Right cardiac atrium (tissue), 5 donors: ENCODE measurements at regions not wholly inside any gene's neighbourhood (a gene's known extent, or its start where the extent isn't known, plus 50 kb on each side); places are given as distances from the start of the nearest gene placed in this dataset.

Experiments used
- ATAC-seq, 2 donors: fragments of 200-7000 bp; cut with Tn5 transposase; one replicate each; pipeline versions ENCODE4 v1.8.0 to v1.9.1; 2020; ENCODE audit warnings: moderate library complexity in 2 of 2, mild to moderate bottlenecking in 1 of 2
- DNase-seq, 3 donors: peaks; one replicate each; pipeline ENCODE4 v3.0.0-alpha.2; 2020
- H3K27ac ChIP-seq: one replicate; pipeline ENCODE4 v1.5.1; 2013; ENCODE audit warnings: mild to moderate bottlenecking, low read length, control low read depth, moderate library complexity
- H3K27me3 ChIP-seq: one replicate; pipeline ENCODE4 v1.6.1; 2013; ENCODE audit not compliant: control insufficient read depth, insufficient read depth
- H3K4me1 ChIP-seq: one replicate; pipeline ENCODE4 v1.6.1; 2013; ENCODE audit warnings: low read length; ENCODE audit not compliant: control insufficient read depth, insufficient read depth
- H3K4me3 ChIP-seq: one replicate; pipeline ENCODE4 v1.5.1; 2013; ENCODE audit warnings: low read length, control low read depth
- H3K9me3 ChIP-seq: one replicate; pipeline ENCODE4 v1.6.1; 2013; ENCODE audit warnings: low read length; ENCODE audit not compliant: control insufficient read depth
- WGBS: extraction: QIAGEN DNeasy Blood & Tissue Kit; methylation state at CpG from one replicate; pipeline ENCODE4 v1.1.7; 2013; 5-methylcytosine and 5-hydroxymethylcytosine counted together
- intact Hi-C, 4 donors: fragments of 100-400 bp; cut with DNase I; formaldehyde crosslinking; loops; one replicate each; pipeline versions ENCODE4 v1.11.0 to v1.14.0; 2022 to 2023
- donor health status: healthy with polysubstance abuse.
- donor health status: DM: no; HTN: yes; CAD: no.
- donor health status: DM: no; HTN: no; CAD: no.
- donor health status: DM: no; HTN: yes; CAD: no; lungs with severe emphysema.
- donor health status: DM: yes; HTN: yes; CAD: no.

DNA sequence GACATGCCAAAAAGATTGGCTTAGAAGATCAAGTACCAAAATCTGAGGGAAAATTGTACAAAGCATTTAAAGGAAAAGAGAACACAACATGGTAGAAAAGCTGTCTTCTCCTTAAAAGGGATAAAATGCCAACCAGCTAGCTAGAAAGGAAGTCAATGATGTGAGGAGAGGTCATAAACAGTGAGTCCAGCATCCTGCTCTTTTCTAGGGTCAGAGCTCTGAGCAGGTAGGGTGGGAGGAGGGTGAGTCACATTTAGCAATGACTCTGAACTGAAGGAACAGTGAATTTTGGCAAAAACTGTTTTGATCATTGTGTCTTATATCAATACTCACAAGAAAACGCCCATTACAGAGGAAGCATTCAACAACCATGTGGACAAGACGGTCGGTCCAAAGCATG lies 322.3 kb downstream of the DAD1 start:
- intact Hi-C loops, result no loop called here
- ATAC-seq, result no peak
- Histone ChIP-seq H3K4me3 (no peak overlapping the region), H3K9me3 (no peaks in the 10 kb centered on the region), H3K4me1 (peaks cover 1% of the 10 kb centered on the region), H3K27me3 (no peaks in the 10 kb centered on the region), H3K27ac (no peak overlapping the region)
- no peak for DNase-seq
- WGBS, result 78% methylated on average over 3 of the region's 3 CpGs

GRCh38 chr14:22266142-22266442 lies 322.9 kb downstream of the DAD1 start:
- WGBS, result 74% methylated on average over 2 of the region's 2 CpGs
- Histone ChIP-seq H3K9me3 (no peaks in the 10 kb centered on the region), H3K4me3 (no peak overlapping the region), H3K27ac (no peak overlapping the region), H3K4me1 (peaks cover 1% of the 10 kb centered on the region), H3K27me3 (no peaks in the 10 kb centered on the region)
- ATAC-seq (no peak), DNase-seq (no peak)
- intact Hi-C loops, result no loop called here

- H3K9me3 ChIP-seq, result no peaks in the 10 kb centered on the region
- no peak overlapping the region for H3K27ac ChIP-seq
- no peak overlapping the region for H3K4me3 ChIP-seq
- intact Hi-C loops, result no loop called here
- H3K4me1 ChIP-seq, result peaks cover 1% of the 10 kb centered on the region
- peak in 1 of 2 donors; percentile 38 for ATAC-seq
- H3K27me3 ChIP-seq, result no peaks in the 10 kb centered on the region
- 44% methylated on average over 8 of the region's 8 CpGs for WGBS
- no peak for DNase-seq
Measured at GRCh38 chr14:22265319-22266141, 323.5 kb downstream of the DAD1 start.

- 80% methylated on average over 1 of the region's 1 CpG for WGBS
- peaks cover 1% of the 10 kb centered on the region for H3K4me1 ChIP-seq
- intact Hi-C loops, result no loop called here
- no peak overlapping the region for H3K4me3 ChIP-seq
- no peak overlapping the region for H3K27ac ChIP-seq
- DNase-seq, result no peak
- ATAC-seq, result no peak
- no peaks in the 10 kb centered on the region for H3K9me3 ChIP-seq
- H3K27me3 ChIP-seq, result no peaks in the 10 kb centered on the region
Measured at GRCh38 chr14:22264759-22265158, 324.3 kb downstream of the DAD1 start.

DNA sequence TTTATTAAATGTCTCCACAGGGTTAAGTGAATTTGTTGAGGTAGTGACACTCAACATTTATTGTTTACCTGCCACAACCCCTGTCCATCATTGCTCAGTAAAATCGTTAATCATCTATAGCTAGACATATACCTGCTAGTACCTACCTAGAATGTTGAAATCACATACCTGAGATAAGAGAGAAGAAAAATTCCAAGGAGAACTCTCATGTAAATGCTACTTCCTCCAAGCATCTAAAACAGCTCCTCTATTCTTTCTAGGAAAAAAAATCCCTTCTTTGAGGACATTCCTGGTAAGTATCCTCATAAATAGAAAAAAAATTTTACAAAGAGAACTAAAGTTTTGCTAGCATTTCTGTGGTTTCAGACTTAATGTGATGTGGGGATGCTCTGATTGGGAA lies 325.1 kb downstream of the DAD1 start:
- Histone ChIP-seq H3K27ac (no peak overlapping the region), H3K27me3 (no peaks in the 10 kb centered on the region), H3K9me3 (no peaks in the 10 kb centered on the region), H3K4me3 (no peak overlapping the region), H3K4me1 (peaks cover 1% of the 10 kb centered on the region)
- intact Hi-C loops, result no loop called here
- 73% methylated on average over 1 of the region's 1 CpG for WGBS
- ATAC-seq (no peak), DNase-seq (no peak)

- no peak for ATAC-seq
- H3K27me3 ChIP-seq, result no peaks in the 10 kb centered on the region
- WGBS, result 84% methylated on average over 3 of the region's 3 CpGs
- H3K27ac ChIP-seq, result no peak overlapping the region
- peaks cover 1% of the 10 kb centered on the region for H3K4me1 ChIP-seq
- no peak overlapping the region for H3K4me3 ChIP-seq
- intact Hi-C loops, result no loop called here
- DNase-seq, result no peak
- no peaks in the 10 kb centered on the region for H3K9me3 ChIP-seq
Measured at GRCh38 chr14:22262881-22263280, 326.1 kb downstream of the DAD1 start.

DNA sequence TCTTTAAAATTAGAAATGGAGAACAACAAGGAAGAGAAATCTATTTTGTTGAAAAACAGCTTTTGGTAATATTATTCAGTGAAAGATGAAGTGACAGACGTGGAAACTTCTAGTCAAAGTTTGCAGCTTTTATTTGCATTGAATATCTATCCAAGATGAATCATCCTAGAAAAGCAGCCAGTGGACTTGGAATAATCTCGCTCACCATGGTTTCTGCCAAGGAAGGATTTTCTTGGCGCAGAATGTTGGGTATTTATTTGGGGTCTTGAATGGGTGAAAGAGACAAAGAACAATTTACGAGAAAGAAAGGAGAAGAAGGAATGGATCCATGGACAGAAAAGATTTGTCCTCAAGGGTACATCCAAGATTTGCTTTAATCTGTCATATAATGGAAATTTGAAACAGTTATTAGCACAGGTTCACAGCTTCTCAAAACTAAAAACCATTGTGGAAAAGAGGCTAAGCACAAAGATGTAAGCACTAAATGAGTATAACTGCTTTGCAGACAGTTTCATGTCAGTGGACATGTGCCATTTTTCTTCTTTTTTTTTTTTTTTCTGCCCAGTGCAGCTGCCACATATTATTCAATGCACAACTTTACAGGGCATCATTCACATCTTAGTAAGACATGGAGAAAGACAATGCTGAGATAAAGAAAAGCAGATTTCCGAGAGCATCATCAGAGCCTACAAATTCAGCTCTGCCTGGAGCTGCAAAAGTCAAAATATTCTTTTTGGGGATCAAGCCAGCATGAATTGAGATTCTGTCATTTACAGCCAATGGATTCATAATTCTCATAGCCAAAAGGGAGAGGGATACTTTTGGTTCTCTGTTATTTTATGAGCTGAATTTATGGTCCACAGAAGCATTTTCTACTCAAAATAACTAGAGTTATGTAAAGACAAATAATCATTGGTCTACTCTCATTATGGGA lies 333.7 kb downstream of the DAD1 start:
- WGBS, result 51% methylated on average over 5 of the region's 5 CpGs

GRCh38 chr14:22252686-22253085 lies 336.3 kb downstream of the DAD1 start:
- 18% methylated on average over 4 of the region's 4 CpGs for WGBS
- no peak for DNase-seq
- Histone ChIP-seq H3K27ac (no peak overlapping the region), H3K27me3 (no peaks in the 10 kb centered on the region), H3K9me3 (no peaks in the 10 kb centered on the region), H3K4me3 (no peak overlapping the region), H3K4me1 (no peaks in the 10 kb centered on the region)
- peak; percentile 68 to 86 for ATAC-seq
- intact Hi-C loops, result no loop called here

More for the DNA sequence above, 333.7 kb downstream of the DAD1 start:
- Histone ChIP-seq H3K27ac (no peak overlapping the region), H3K4me1 (no peaks in the 10 kb centered on the region), H3K4me3 (no peak overlapping the region), H3K9me3 (no peaks in the 10 kb centered on the region), H3K27me3 (no peaks in the 10 kb centered on the region)
- ATAC-seq (no peak), DNase-seq (no peak)
- intact Hi-C loops, result no loop called here

GRCh38 chr14:22251090-22251489 lies 337.9 kb downstream of the DAD1 start:
- no peak for DNase-seq
- H3K9me3 ChIP-seq, result no peaks in the 10 kb centered on the region
- no peak for ATAC-seq
- H3K4me1 ChIP-seq, result no peaks in the 10 kb centered on the region
- 43% methylated on average over 1 of the region's 1 CpG for WGBS
- no peak overlapping the region for H3K4me3 ChIP-seq
- intact Hi-C loops, result no loop called here
- H3K27ac ChIP-seq, result no peak overlapping the region
- H3K27me3 ChIP-seq, result no peaks in the 10 kb centered on the region

- DNase-seq, result no peak
- no peak overlapping the region for H3K27ac ChIP-seq
Measured at GRCh38 chr14:22249770-22250169, 339.3 kb downstream of the DAD1 start.

GRCh38 chr14:22243971-22244581 lies 344.9 kb downstream of the DAD1 start:
- H3K4me3 ChIP-seq, result no peak overlapping the region
- intact Hi-C loops, result no loop called here
- WGBS, result 87% methylated on average over 6 of the region's 6 CpGs

More at GRCh38 chr14:22249770-22250169, 339.3 kb downstream of the DAD1 start:
- no peak overlapping the region for H3K4me3 ChIP-seq
- 49% methylated on average over 4 of the region's 4 CpGs for WGBS
- intact Hi-C loops, result no loop called here
- H3K9me3 ChIP-seq, result no peaks in the 10 kb centered on the region
- no peaks in the 10 kb centered on the region for H3K4me1 ChIP-seq
- ATAC-seq, result no peak
- H3K27me3 ChIP-seq, result no peaks in the 10 kb centered on the region

More at GRCh38 chr14:22243971-22244581, 344.9 kb downstream of the DAD1 start:
- no peak overlapping the region for H3K27ac ChIP-seq
- ATAC-seq (no peak), DNase-seq (no peak)
- no peaks in the 10 kb centered on the region for H3K9me3 ChIP-seq
- no peaks in the 10 kb centered on the region for H3K27me3 ChIP-seq
- H3K4me1 ChIP-seq, result no peaks in the 10 kb centered on the region
